Osteocyte (in vitro differentiated cells): ENCODE measurements at regions not wholly inside any gene's neighbourhood (a gene's known extent, or its start where the extent isn't known, plus 50 kb on each side); places are given as distances from the start of the nearest gene placed in this dataset.

ENCODE experiments used
- DNase-seq: peaks from one replicate; pipeline ENCODE4 v3.0.0; 2021; ENCODE audit warnings: mixed read lengths; ENCODE audit not compliant: unreplicated experiment; ENCODE audit errors: extremely low spot score
- H3K27ac Mint-ChIP-seq: one replicate; pipeline ENCODE4 v1.8.0; 2021; ENCODE audit warnings: mild to moderate bottlenecking, mixed read lengths; ENCODE audit not compliant: unreplicated experiment
- H3K27me3 Mint-ChIP-seq: one replicate; pipeline ENCODE4 v1.8.0; 2021; ENCODE audit warnings: mixed read lengths; ENCODE audit not compliant: unreplicated experiment
- H3K36me3 Mint-ChIP-seq: one replicate; pipeline ENCODE4 v1.8.0; 2021; ENCODE audit warnings: mixed read lengths; ENCODE audit not compliant: unreplicated experiment
- H3K4me1 Mint-ChIP-seq: one replicate; pipeline ENCODE4 v1.8.0; 2021; ENCODE audit warnings: mixed read lengths; ENCODE audit not compliant: unreplicated experiment
- H3K4me3 Mint-ChIP-seq: one replicate; pipeline ENCODE4 v1.8.0; 2021; ENCODE audit warnings: mild to moderate bottlenecking, moderate library complexity, mixed read lengths; ENCODE audit not compliant: unreplicated experiment
- H3K9me3 Mint-ChIP-seq: one replicate; pipeline ENCODE4 v1.8.0; 2021; ENCODE audit warnings: mixed read lengths; ENCODE audit not compliant: unreplicated experiment
- CTCF ChIP-seq: fragments of 200-600 bp; sonication (generic); IDR thresholded peaks from 2 replicates; pipeline ENCODE4 v1.5.0; 2021; ENCODE audit warnings: antibody characterized with exemption, mild to moderate bottlenecking, moderate library complexity

GRCh38 chr20:12835999-12836398 is 172.8 kb upstream of the SPTLC3 start:
- no peak for TF ChIP-seq CTCF
- no peak for DNase-seq
- Mint-ChIP-seq H3K4me1 (no peaks in the 10 kb centered on the region), H3K27me3 (peaks cover 7% of the 10 kb centered on the region), H3K9me3 (no peaks in the 10 kb centered on the region), H3K4me3 (no peak overlapping the region), H3K27ac (no peak overlapping the region), H3K36me3 (no peaks in the 10 kb centered on the region)

GRCh38 chr20:12837646-12838045 is 171.1 kb upstream of the SPTLC3 start:
- no peak overlapping the region for H3K27ac Mint-ChIP-seq
- no peak overlapping the region for H3K4me3 Mint-ChIP-seq
- H3K4me1 Mint-ChIP-seq: no peaks in the 10 kb centered on the region
- peaks cover 7% of the 10 kb centered on the region for H3K27me3 Mint-ChIP-seq
- H3K9me3 Mint-ChIP-seq: no peaks in the 10 kb centered on the region
- H3K36me3 Mint-ChIP-seq: no peaks in the 10 kb centered on the region
- no peak for TF ChIP-seq CTCF
- DNase-seq: no peak

GRCh38 chr20:12838261-12838866 is 170.4 kb upstream of the SPTLC3 start:
- Mint-ChIP-seq H3K9me3 (no peaks in the 10 kb centered on the region), H3K4me3 (no peak overlapping the region), H3K27me3 (peaks cover 7% of the 10 kb centered on the region), H3K36me3 (no peaks in the 10 kb centered on the region), H3K4me1 (no peaks in the 10 kb centered on the region), H3K27ac (no peak overlapping the region)
- DNase-seq: no peak
- peak; percentile 16 for TF ChIP-seq CTCF

GRCh38 chr20:12847872-12848271 is 160.9 kb upstream of the SPTLC3 start:
- H3K4me3 Mint-ChIP-seq: no peak overlapping the region

More at GRCh38 chr20:12847872-12848271, 160.9 kb upstream of the SPTLC3 start:
- no peaks in the 10 kb centered on the region for H3K27me3 Mint-ChIP-seq
- H3K36me3 Mint-ChIP-seq: no peaks in the 10 kb centered on the region
- no peak for TF ChIP-seq CTCF
- no peak for DNase-seq
- H3K27ac Mint-ChIP-seq: no peak overlapping the region
- no peaks in the 10 kb centered on the region for H3K9me3 Mint-ChIP-seq
- H3K4me1 Mint-ChIP-seq: no peaks in the 10 kb centered on the region
